ENCODE measurements at regions not wholly inside any gene's neighbourhood (a gene's known extent, or its start where the extent isn't known, plus 50 kb on each side); places are given as distances from the start of the nearest gene placed in this dataset.
A peak's percentile ranks its signal among the peaks of the same experiment; 100 is the strongest.

DNA sequence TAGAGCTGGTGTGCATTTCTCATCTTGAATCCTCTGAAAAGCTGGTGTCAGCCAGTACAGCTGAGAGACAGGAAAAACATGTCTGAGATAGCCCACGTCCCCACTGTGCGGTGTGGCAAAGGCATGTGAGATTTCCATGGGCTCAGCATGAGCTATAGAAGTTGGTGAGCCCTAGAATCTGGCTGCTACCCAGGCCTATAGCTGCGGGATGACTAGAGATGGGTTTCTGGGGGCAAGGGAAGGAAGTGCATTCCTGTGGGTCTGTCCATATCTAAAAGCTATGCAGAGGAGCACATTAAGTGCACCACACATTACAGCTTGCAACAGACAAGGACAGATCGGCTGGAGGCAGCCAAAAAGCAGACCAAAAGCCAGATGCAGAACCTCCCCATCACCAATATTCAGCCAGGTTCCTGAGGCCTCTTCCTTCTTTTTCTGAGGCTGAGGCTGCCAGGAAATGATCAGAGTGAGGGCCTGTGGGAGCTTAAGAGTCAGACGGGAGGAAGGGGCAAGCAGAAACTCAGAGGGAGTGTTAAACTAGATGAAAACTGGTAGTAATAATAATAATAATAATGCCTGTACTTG, 55.8 kb upstream of the RANBP3L start:
- Mint-ChIP-seq H3K9me3 (peaks cover 0 to 2% (median 0%) of the 10 kb centered on the region in 7 donors), H3K27ac (no peak overlapping the region), H3K27me3 (ENCODE audit: low read depth in 3 of 3) (peaks cover 0 to 4% (median 2%) of the 10 kb centered on the region in 3 donors), H3K4me1 (peaks cover 2% of the 10 kb centered on the region), H3K4me3 (no peak overlapping the region), H3K36me3 (no peaks in the 10 kb centered on the region)
- Histone ChIP-seq H4K20me1 (ENCODE audit: insufficient read depth, low read length) (no peaks in the 10 kb centered on the region), H3K27ac (ENCODE audit: low read depth in 1 of 2, low read length in 2 of 2) (no peak overlapping the region), H3K79me2 (ENCODE audit: insufficient read depth, low read length) (no peaks in the 10 kb centered on the region), H3K9me3 (replicated peaks in 1 of 2; ENCODE audit: control insufficient read depth in 1 of 2, insufficient read depth in 1 of 2, low read length in 2 of 2) (no peaks in the 10 kb centered on the region), H3K9ac (ENCODE audit: insufficient read depth, low read length, poor library complexity, severe bottlenecking) (no peak overlapping the region), H2AFZ (ENCODE audit: insufficient read depth, low read depth, low read length, poor library complexity, severe bottlenecking) (peak overlapping the region; percentile 60), H3K36me3 (replicated peaks in 1 of 2; ENCODE audit: control insufficient read depth in 1 of 2, insufficient read depth in 2 of 2, low read length in 2 of 2) (no peaks in the 10 kb centered on the region), H3K4me3 (replicated peaks in 1 of 3; ENCODE audit: low read depth in 2 of 3, low read length in 3 of 3) (no peak overlapping the region), H3K4me1 (ENCODE audit: control insufficient read depth in 1 of 2, insufficient read depth in 2 of 2, low read length in 2 of 2) (no peaks in the 10 kb centered on the region), H3K4me2 (replicated peaks; ENCODE audit: extremely low read depth, low read length, poor library complexity, severe bottlenecking) (no peak overlapping the region), H3K27me3 (ENCODE audit: control insufficient read depth in 2 of 2, insufficient read depth in 2 of 2, low read length in 2 of 2) (no peaks in the 10 kb centered on the region)
- DNase-seq, result no peak
- TF ChIP-seq, protein P1, sequence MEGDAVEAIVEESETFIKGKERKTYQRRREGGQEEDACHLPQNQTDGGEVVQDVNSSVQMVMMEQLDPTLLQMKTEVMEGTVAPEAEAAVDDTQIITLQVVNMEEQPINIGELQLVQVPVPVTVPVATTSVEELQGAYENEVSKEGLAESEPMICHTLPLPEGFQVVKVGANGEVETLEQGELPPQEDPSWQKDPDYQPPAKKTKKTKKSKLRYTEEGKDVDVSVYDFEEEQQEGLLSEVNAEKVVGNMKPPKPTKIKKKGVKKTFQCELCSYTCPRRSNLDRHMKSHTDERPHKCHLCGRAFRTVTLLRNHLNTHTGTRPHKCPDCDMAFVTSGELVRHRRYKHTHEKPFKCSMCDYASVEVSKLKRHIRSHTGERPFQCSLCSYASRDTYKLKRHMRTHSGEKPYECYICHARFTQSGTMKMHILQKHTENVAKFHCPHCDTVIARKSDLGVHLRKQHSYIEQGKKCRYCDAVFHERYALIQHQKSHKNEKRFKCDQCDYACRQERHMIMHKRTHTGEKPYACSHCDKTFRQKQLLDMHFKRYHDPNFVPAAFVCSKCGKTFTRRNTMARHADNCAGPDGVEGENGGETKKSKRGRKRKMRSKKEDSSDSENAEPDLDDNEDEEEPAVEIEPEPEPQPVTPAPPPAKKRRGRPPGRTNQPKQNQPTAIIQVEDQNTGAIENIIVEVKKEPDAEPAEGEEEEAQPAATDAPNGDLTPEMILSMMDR (IDR thresholded peaks at IDR 0.05), result no peak
- intact Hi-C loops (cut with micrococcal nuclease), result no loop called here
- WGBS (ENCODE audit: insufficient coverage), result 40% methylated on average over 2 of the region's 5 CpGs

DNA sequence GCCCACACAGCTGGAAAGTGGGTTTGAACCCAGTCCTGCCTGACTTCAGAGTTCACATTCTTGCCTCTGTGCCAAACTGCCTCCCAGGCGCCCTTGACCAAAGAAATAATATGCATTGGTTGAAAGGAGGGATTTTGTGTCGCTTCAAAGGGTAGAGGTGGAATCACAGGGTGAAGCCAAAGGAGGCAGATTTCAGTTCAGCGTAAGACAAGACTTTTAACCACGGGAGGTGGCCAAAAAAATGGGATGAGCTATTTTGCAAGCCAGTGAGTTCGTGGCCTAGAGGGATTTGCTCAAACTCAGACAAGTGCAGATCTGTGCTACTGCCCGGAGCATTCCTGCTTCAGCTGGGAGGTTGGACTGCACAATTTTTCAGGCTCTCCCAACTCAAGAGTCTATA, 57.6 kb upstream of the RANBP3L start:
- Histone ChIP-seq H2AFZ (ENCODE audit: insufficient read depth, low read depth, low read length, poor library complexity, severe bottlenecking) (no peak overlapping the region), H3K9ac (ENCODE audit: insufficient read depth, low read length, poor library complexity, severe bottlenecking) (no peak overlapping the region), H3K27ac (ENCODE audit: low read depth in 1 of 2, low read length in 2 of 2) (no peak overlapping the region), H4K20me1 (ENCODE audit: insufficient read depth, low read length) (no peaks in the 10 kb centered on the region), H3K79me2 (ENCODE audit: insufficient read depth, low read length) (no peaks in the 10 kb centered on the region), H3K36me3 (replicated peaks in 1 of 2; ENCODE audit: control insufficient read depth in 1 of 2, insufficient read depth in 2 of 2, low read length in 2 of 2) (no peaks in the 10 kb centered on the region), H3K27me3 (ENCODE audit: control insufficient read depth in 2 of 2, insufficient read depth in 2 of 2, low read length in 2 of 2) (no peaks in the 10 kb centered on the region), H3K4me1 (ENCODE audit: control insufficient read depth in 1 of 2, insufficient read depth in 2 of 2, low read length in 2 of 2) (no peaks in the 10 kb centered on the region), H3K4me2 (replicated peaks; ENCODE audit: extremely low read depth, low read length, poor library complexity, severe bottlenecking) (no peak overlapping the region), H3K4me3 (replicated peaks in 1 of 3; ENCODE audit: low read depth in 2 of 3, low read length in 3 of 3) (no peak overlapping the region), H3K9me3 (replicated peaks in 1 of 2; ENCODE audit: control insufficient read depth in 1 of 2, insufficient read depth in 1 of 2, low read length in 2 of 2) (no peaks in the 10 kb centered on the region)
- no peak overlapping the region for H3K27ac Mint-ChIP-seq
- H3K36me3 Mint-ChIP-seq, result no peaks in the 10 kb centered on the region
- peaks cover 0 to 1% (median 0%) of the 10 kb centered on the region in 3 donors for H3K27me3 Mint-ChIP-seq (ENCODE audit: low read depth in 3 of 3)
- DNase-seq, result no peak
- 87% methylated on average over 4 of the region's 6 CpGs for WGBS (ENCODE audit: insufficient coverage)
- no peaks in the 10 kb centered on the region for H3K9me3 Mint-ChIP-seq
- intact Hi-C loops (cut with micrococcal nuclease), result no loop called here
- TF ChIP-seq, protein P1 (IDR thresholded peaks at IDR 0.05), result no peak
- no peak overlapping the region for H3K4me3 Mint-ChIP-seq
- peaks cover 2% of the 10 kb centered on the region for H3K4me1 Mint-ChIP-seq
